GM19324 (cell line): ENCODE measurements at regions not wholly inside any gene's neighbourhood (a gene's known extent, or its start where the extent isn't known, plus 50 kb on each side); places are given as distances from the start of the nearest gene placed in this dataset.
A peak's percentile ranks its signal among the peaks of the same experiment; 100 is the strongest.

Source experiments
- ATAC-seq: cut with Tn5 transposase; IDR thresholded peaks from one replicate; pipeline ENCODE4 v1.9.1; 2021; ENCODE audit warnings: mild to moderate bottlenecking, moderate library complexity; ENCODE audit not compliant: unreplicated experiment, low FRiP score

GRCh38 chr4:17339376-17339775 is 172.5 kb downstream of the QDPR start:
- ATAC-seq = no peak

- ATAC-seq = no peak
These were observed 174.9 kb downstream of the QDPR start for GRCh38 chr4:17336986-17337385.

- ATAC-seq = peak; percentile 61
These were observed 175.3 kb downstream of the QDPR start for GRCh38 chr4:17336524-17336961.

DNA sequence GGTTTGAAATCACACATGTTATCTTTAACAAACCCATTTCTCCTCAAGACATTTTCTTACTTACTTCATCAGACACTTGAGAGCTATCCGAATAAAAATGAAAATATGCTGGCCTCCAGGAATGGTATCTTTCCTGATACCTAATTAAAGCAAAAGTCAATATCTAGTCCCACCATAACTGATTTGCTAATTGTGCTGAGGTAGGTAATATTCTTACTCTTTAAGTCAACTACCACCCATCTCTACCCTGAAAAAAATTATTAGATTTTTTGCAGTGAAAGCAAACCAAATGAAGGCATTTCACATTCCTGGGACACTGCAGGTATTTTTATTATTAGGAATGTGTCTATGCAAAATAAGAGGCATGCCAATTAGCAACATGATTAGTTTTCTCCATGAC is 175.8 kb downstream of the QDPR start:
- no peak for ATAC-seq

GRCh38 chr4:17335371-17335770 is 176.5 kb downstream of the QDPR start:
- no peak for ATAC-seq

GRCh38 chr4:17332478-17332877 is 179.4 kb downstream of the QDPR start:
- ATAC-seq = no peak

DNA sequence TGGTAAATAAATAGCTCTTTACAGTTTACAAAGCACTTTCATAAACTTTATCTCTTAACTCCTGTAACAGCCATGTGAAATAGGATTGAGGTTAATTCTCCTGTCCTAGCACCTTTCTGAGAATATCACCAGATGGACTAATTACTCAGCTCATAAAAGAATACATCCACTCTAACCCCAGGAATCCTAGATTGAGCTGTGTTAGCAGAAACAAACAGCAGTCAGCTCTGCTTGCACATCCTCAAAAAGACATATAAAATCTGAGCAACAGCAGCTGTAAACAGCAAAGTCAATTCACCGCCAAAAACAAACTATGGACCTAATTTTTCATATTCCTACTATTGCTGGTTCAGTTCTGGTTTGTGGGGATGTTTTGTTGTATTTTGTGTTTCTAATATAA is 182.8 kb downstream of the QDPR start:
- no peak for ATAC-seq

- no peak for ATAC-seq
These were observed 183.6 kb downstream of the QDPR start for GRCh38 chr4:17328141-17328815.

GRCh38 chr4:17327591-17327990 is 184.3 kb downstream of the QDPR start:
- ATAC-seq = no peak

- ATAC-seq = no peak
These were observed 185.1 kb downstream of the QDPR start for GRCh38 chr4:17326756-17327155.

DNA sequence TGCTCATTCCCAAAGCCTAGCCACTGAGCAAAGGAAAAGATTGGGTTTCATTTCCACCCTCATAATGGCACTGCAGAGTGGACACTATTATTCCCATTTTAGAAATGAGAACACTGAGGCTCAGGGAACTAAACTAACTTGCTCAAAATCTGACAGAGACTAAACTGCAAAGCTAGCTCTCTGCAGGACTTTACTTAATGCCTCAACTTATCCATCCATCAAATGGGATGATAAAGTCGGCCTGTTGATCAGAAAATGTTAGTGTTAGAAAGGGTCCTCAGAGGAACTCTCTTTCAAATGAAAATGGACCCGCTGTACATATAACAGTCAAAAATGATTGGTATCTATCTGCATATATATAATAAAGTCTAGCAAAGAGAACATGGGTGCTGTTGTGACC is 186.8 kb downstream of the QDPR start:
- ATAC-seq = no peak

GRCh38 chr4:17324386-17324830 is 187.5 kb downstream of the QDPR start:
- ATAC-seq = no peak

DNA sequence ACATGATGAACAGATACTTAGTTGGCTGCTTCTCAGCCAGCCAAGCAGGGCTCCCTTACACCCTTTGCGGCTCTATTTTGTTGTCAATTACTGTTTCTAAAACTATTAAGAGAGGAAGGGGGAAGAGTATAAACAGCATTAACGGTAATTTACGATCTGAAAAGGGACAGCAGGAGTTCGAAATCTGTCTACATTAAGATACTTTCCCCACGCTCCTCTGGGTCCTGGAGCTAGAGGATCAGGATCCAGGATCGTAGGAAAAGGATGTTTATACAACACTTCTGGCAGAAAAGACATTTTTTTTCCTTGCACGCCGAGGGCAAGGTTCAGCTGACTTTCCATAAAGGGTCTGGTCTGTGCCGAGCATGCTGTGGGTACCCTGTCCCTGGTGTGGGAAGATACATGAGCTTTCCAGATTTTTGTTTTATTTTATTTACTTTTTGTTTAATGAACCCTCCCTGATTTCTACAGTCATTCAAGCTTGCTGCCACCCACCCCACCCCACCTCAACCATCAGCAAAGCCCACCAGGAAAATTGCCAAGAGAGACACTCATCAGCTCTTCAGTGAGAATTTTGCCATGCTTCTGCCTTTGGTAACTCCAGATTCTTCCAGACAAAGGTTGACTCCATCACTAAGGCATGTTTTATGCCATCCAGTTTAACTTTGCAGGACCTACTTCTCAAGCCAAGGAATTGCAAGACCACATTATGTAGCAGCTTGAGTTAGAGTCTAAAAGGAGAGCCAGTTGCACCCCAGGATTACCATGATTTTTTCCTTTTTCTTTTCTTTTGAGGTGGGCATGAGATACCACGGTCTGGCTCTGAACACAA is 188.1 kb downstream of the QDPR start:
- ATAC-seq = no peak

DNA sequence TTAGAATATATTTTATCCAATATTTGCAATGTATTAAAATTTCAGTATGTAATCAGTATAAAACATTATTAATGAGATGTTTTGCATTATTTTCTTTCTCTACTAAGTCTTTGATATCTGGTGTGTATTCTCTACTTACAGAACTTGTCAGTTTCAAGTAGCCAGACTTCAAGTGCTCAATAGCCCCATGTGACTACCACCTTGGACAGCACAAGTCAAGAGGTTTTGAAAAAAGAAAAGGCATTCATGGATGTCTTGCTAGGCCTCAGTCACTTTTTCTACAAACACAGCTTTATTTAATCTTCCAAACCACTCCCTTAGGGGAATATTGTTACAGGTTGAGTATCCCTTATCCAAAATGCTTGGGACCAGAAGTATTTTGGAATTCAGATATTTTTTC is 189.4 kb downstream of the QDPR start:
- ATAC-seq = no peak

GRCh38 chr4:17320046-17320445 is 191.8 kb downstream of the QDPR start:
- ATAC-seq = no peak

DNA sequence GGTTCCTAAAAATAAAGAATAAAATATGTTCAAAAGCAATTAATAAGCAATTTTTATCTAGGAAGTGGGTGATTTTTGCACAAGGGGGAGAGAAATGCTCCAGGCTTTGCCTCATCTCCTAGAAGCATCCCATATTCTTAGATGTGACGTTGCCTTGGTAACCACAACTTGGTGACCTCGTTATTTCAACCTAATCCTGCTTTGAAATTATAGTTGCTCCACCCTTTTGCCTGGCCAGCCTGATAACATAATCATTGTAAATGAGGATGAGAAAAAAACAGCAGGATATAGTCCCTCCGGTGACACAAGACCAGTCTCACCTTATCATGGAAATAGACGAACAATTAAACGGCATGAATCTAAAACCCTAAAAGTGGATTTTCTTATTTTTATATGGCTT is 194.4 kb downstream of the QDPR start:
- ATAC-seq = no peak

DNA sequence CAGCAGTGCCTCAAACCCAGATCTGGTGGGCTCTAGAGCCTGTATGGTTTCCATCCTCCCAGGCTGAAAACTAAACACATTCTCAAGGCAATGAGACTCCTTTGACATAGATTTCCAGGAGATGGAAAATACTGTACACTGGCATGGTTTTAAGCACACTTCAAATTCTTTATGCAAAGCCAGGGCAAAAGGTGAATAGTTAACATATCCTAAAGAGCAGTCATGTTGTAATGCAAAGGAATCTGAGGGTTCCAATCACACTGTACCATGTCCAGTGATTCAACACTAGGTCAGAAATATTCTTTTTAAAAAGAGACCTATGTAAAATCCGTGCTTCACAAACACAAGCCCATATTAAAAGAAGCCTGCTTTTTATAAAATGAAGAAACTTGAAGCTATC is 195.3 kb downstream of the QDPR start:
- no peak for ATAC-seq

- no peak for ATAC-seq
These were observed 196.4 kb downstream of the QDPR start for GRCh38 chr4:17315459-17315858.

DNA sequence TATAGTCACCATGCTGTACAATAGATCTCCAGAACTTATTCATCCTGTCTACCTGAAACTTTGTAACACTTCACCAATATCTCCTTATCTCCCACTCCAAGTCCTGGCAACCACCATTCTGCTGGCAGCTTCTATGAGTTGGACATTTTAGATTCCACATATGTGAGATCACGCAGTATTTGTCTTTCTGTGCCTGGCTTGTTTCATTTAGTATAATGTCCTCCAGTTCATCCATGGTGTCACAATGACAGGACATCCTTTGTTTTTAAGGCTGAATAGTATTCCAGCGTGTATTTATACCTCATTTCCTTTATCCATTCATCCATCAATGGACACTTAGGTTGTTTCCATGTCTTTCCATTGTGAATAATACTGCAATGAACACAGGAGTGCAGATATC is 198.7 kb downstream of the QDPR start:
- ATAC-seq = no peak

- no peak for ATAC-seq
These were observed 201.6 kb downstream of the QDPR start for GRCh38 chr4:17310269-17310652.

GRCh38 chr4:17309567-17310268 is 202.2 kb downstream of the QDPR start:
- ATAC-seq = no peak
